Transverse colon (tissue), 4 donors: ENCODE measurements at regions not wholly inside any gene's neighbourhood (a gene's known extent, or its start where the extent isn't known, plus 50 kb on each side); places are given as distances from the start of the nearest gene placed in this dataset.

Source experiments
- DNase-seq: peaks from one replicate; pipeline ENCODE4 v3.0.0-alpha.2; 2019
- H3K27ac ChIP-seq, 4 donors: fragments of 200-600 bp; sonication (generic); 2 replicates each; pipeline ENCODE4 v1.5.1; 2016 to 2018; ENCODE audit warnings: inconsistent platforms in 4 of 4
- H3K27me3 ChIP-seq: fragments of 200-600 bp; sonication (generic); 2 replicates; pipeline ENCODE4 v1.5.1; 2017; ENCODE audit warnings: inconsistent platforms
- H3K36me3 ChIP-seq, 4 donors: fragments of 200-600 bp; sonication (generic); 2 replicates each; pipeline ENCODE4 v1.5.1; 2017 to 2019; ENCODE audit warnings: inconsistent platforms in 4 of 4
- H3K4me1 ChIP-seq, 4 donors: fragments of 200-600 bp; sonication (generic); 2 replicates each; pipeline ENCODE4 v1.5.1; 2017 to 2020; ENCODE audit warnings: inconsistent platforms in 4 of 4
- H3K4me3 ChIP-seq, 4 donors: fragments of 200-600 bp; sonication (generic); 1 replicate in 1 of 4; 2 replicates in 3 of 4; pipeline versions ENCODE4 v1.5.1 to v1.6.1; 2017 to 2019; ENCODE audit warnings: inconsistent platforms in 4 of 4
- H3K9me3 ChIP-seq, 2 donors: fragments of 200-600 bp; sonication (generic); 2 replicates each; pipeline ENCODE4 v1.5.1; 2017 to 2019; ENCODE audit warnings: inconsistent platforms in 2 of 2
- EP300 ChIP-seq: sonication (generic); formaldehyde crosslinking; IDR thresholded peaks from one replicate; pipeline ENCODE4 v1.6.1; 2017; ENCODE audit warnings: antibody characterized with exemption, low read depth
- POLR2A ChIP-seq: fragments of 450-650 bp; IDR thresholded peaks from one replicate; pipeline ENCODE4 v1.6.1; 2016; ENCODE audit warnings: antibody characterized with exemption, mild to moderate bottlenecking, moderate library complexity
- POLR2AphosphoS5 ChIP-seq, 3 donors: sonication (generic); formaldehyde crosslinking; IDR thresholded peaks; one replicate each; pipeline ENCODE4 v1.6.1; 2016; ENCODE audit warnings: antibody characterized with exemption in 3 of 3
- WGBS, 2 donors: methylation state at CpG; one replicate each; pipeline ENCODE4 v1.1.5; 2018; ENCODE audit warnings: low coverage in 1 of 2; 5-methylcytosine and 5-hydroxymethylcytosine counted together
- in situ Hi-C, 4 donors: fragments of 200-750 bp; cut with MboI; loops; one replicate each; pipeline versions ENCODE4 v1.15.0 to v1.15.1; 2017; ENCODE audit warnings: low sequenced_read_pairs in 3 of 4, low pct_ligation_motif_present in 1 of 4, low pct_unique_long_range_greater_than_20kb in 1 of 4
- intact Hi-C: fragments of 100-400 bp; cut with DNase I; formaldehyde crosslinking; loops from one replicate; pipeline ENCODE4 v1.15.1; 2023; ENCODE audit warnings: low total_unique reads
- TF ChIP-seq, protein P1 (sequence below), 5 experiments: fragments of 200-600 bp in 3 of 5; fragments of 450-650 bp in 2 of 5; sonication (generic) in 3 of 5; IDR thresholded peaks; 1 replicate in 2 of 5; 2 replicates in 3 of 5; pipeline ENCODE4 v1.5.1; 2016 to 2017; ENCODE audit warnings: antibody characterized with exemption in 5 of 5, inconsistent platforms in 3 of 5, mild to moderate bottlenecking in 2 of 5, moderate library complexity in 1 of 5

DNA sequence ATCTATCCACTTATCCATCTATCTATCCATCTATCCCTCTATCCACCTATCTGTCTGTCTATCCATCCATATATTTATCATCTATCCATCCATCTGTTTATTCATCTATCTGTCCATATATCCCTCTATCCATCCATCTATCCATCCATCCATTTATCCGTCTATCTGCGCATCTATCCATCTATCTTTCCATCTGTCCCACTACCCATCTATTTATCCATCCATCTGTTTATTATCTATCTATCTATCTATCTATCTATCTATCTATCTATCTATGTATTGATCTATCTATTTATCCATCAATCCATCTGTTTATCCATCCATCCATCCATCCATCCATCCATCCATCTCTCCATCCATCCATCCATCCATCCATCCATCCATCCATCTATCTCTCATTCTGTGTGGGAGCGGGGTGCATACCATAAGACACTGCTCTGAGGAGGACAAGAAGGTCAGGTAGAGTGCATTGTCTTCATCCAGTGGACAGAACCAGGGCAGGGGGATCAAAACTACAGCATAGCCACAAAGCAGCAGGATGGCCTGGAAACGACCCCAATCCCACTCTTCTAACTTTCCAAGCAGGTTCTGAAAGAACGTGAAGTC, 53.2 kb upstream of the ENPP6 start:
- Histone ChIP-seq H3K36me3 (no peaks in the 10 kb centered on the region), H3K27me3 (no peaks in the 10 kb centered on the region), H3K27ac (no peak overlapping the region), H3K4me3 (no peak overlapping the region), H3K9me3 (no peaks in the 10 kb centered on the region), H3K4me1 (no peaks in the 10 kb centered on the region)
- TF ChIP-seq EP300 (no peak), POLR2AphosphoS5 (IDR thresholded peaks at IDR 0.05) (no peak), POLR2A (no peak)
- TF ChIP-seq, protein P1, sequence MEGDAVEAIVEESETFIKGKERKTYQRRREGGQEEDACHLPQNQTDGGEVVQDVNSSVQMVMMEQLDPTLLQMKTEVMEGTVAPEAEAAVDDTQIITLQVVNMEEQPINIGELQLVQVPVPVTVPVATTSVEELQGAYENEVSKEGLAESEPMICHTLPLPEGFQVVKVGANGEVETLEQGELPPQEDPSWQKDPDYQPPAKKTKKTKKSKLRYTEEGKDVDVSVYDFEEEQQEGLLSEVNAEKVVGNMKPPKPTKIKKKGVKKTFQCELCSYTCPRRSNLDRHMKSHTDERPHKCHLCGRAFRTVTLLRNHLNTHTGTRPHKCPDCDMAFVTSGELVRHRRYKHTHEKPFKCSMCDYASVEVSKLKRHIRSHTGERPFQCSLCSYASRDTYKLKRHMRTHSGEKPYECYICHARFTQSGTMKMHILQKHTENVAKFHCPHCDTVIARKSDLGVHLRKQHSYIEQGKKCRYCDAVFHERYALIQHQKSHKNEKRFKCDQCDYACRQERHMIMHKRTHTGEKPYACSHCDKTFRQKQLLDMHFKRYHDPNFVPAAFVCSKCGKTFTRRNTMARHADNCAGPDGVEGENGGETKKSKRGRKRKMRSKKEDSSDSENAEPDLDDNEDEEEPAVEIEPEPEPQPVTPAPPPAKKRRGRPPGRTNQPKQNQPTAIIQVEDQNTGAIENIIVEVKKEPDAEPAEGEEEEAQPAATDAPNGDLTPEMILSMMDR (IDR thresholded peaks at IDR 0.05) = no peak
- WGBS, 2 donors = 83 to 100% methylated on average over 3 to 5 of the region's 5 CpGs
- in situ Hi-C loops = loop anchor here in 2 of 4 donors (25.0 kb wide), 2 partner anchors 266 to 366 kb away; partner anchors contain the start of genes CASP3 (in 1 of the 2) and PRIMPOL (in 1 of the 2)
- intact Hi-C loops = no loop called here
- DNase-seq = no peak

DNA sequence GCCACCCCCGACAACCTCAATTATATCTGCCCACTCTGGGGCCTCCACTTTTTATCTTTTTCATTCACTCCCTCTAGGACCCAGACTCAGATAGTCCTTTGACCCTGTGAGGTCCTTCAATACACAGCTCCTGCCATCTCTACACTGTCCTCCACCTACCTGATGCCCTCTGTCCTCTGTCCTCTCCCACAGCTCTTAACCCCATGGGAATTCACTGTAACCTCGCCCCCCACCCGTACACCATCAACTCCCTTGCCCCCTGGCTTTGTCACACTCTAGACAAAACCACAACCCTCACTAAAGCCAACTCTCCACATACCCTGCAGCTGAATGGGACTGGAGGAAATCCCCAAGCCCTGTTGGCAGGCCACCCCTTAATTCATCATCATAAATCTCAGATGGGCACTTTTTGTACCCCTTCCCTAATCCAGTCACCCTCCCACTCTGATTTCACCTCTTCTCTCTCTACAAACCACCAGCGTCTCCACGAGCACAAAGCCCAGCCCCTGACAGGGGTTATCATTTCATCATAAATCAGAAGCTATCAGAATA, 52.3 kb upstream of the ENPP6 start:
- 50 to 70% methylated on average over 5 of the region's 5 CpGs for WGBS, 2 donors
- Histone ChIP-seq H3K4me3 (no peak overlapping the region), H3K27ac (peak overlapping the region in 1 of 4 donors; percentile 72), H3K9me3 (no peaks in the 10 kb centered on the region), H3K4me1 (no peaks in the 10 kb centered on the region), H3K27me3 (no peaks in the 10 kb centered on the region), H3K36me3 (no peaks in the 10 kb centered on the region)
- TF ChIP-seq POLR2A (no peak), POLR2AphosphoS5 (IDR thresholded peaks at IDR 0.05) (no peak), EP300 (no peak)
- TF ChIP-seq, protein P1 (IDR thresholded peaks at IDR 0.05) = no peak
- no peak for DNase-seq
- intact Hi-C loops (loop anchor here (10.0 kb wide), 2 partner anchors 205 to 965 kb away; partner anchors contain the start of gene IRF2), in situ Hi-C loops (loop anchor here in 3 of 4 donors (5.0 to 25.0 kb wide), 4 partner anchors 267 to 367 kb away; partner anchors contain the start of genes CASP3 (in 1 of the 3) and PRIMPOL (in 1 of the 3))

DNA sequence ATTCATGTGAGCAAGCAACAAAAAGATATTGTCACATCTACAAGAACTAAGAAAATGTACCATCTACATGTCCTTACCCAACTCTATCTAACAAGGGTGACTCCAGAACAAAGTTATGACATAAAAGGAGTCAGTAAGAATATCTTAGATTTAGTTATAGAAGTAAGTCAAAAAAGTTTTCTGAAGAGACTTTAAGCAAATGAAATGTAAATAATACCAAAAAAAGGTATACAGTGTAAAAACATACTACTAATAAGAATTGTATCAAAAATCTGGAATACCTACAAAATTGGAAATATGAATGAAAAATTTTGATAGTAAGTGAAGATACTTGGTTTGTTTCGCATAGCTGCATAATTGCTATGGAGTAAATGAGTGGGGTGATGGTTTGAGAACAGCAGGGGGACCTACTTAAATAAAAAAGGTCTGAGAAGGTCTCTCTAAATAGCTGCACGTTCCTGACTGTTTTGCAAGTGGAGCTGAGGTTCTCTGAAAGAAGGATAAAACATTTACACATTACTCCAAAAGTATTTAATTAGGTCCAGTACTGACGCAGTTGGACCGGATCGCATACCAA, 51.0 kb upstream of the ENPP6 start:
- DNase-seq = no peak
- Histone ChIP-seq H3K4me3 (no peak overlapping the region), H3K36me3 (no peaks in the 10 kb centered on the region), H3K27me3 (no peaks in the 10 kb centered on the region), H3K27ac (peak overlapping the region; percentile 64 to 76 (median 70)), H3K4me1 (peaks cover 0 to 5% (median 0%) of the 10 kb centered on the region in 4 donors), H3K9me3 (no peaks in the 10 kb centered on the region)
- in situ Hi-C loops (loop anchor here in 3 of 4 donors (5.0 to 25.0 kb wide), 4 partner anchors 269 to 369 kb away; partner anchors contain the start of genes CASP3 (in 1 of the 3) and PRIMPOL (in 1 of the 3)), intact Hi-C loops (loop anchor here (10.0 kb wide), 2 partner anchors 206 to 966 kb away; partner anchors contain the start of gene IRF2)
- 81 to 90% methylated on average over 5 of the region's 5 CpGs for WGBS, 2 donors
- TF ChIP-seq POLR2A (no peak), POLR2AphosphoS5 (IDR thresholded peaks at IDR 0.05) (no peak), EP300 (no peak)
- TF ChIP-seq, protein P1 (IDR thresholded peaks at IDR 0.05) = no peak
